HG02885 (cell line): ENCODE measurements at regions not wholly inside any gene's neighbourhood (a gene's known extent, or its start where the extent isn't known, plus 50 kb on each side); places are given as distances from the start of the nearest gene placed in this dataset.

Experiments
- ATAC-seq: cut with Tn5 transposase; IDR thresholded peaks from one replicate; pipeline ENCODE4 v1.9.1; 2021; ENCODE audit warnings: mild to moderate bottlenecking; ENCODE audit not compliant: unreplicated experiment, poor library complexity

GRCh38 chr2:196338440-196338839, 167.1 kb upstream of the STK17B start:
- no peak for ATAC-seq

DNA sequence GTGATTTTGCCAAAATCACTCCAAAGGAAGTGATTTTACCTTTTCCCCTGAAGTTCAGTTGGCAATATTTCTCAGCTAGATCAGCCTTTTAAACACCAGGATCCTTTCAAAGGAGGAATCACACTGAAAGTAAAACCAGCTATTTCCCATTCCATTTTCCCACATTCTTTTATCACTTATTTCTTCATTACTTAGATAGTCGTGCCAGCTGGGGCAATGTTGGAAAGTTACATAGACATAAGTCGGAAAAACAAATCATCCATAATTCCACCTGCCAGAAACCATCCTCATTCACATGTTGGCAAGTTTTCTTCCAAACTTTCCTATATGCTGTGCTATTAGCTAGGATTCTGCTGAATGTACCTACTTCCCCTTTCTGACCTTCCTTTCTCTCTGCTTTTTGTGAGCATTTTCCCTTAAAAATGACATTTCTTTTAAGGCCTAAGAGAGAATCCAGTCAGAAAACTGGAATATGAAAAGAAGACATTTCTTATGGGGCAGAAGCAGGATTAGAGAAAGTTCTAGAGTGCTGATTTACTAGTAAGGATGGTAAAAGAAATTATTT, 170.0 kb upstream of the STK17B start:
- no peak for ATAC-seq

- ATAC-seq, result no peak
Observed at GRCh38 chr2:196344397-196344796, 173.0 kb upstream of the STK17B start.

DNA sequence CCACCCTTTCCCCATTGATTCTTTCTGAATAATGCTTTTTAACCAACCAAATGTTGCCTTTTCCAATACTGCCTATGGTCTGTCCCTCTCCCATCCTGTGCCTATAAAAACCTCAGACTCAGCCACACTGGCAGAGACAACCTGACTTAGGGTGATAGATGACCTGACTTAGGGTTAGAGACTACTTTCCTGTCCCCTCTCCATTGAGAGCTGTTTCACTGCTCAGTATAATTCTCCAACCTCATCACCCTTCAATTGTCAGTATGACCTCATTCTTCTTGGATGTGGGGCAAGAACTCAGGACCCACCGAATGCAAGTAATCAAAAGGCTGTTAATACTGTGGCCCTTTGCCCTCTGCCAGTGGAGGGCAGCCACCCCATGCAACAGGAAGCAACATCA, 182.3 kb upstream of the STK17B start:
- no peak for ATAC-seq

DNA sequence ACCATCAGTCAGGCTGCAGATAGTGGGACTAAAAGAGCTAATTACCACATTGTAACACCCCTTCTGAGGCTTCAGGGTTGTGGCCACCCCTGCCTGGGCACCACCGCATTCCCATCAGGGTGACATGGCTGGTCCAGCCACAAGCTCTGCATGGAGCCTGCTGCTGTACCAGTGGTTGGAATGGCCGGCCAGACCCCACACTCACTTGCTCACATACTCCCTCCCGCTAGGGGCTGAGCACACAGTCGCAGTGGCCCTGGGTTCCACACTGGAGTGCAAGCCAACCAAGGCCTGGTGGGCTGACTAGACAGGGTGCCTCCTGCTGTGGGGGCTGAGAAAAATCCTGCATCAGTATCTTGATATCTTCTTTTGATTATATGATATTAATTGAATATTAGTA, 182.8 kb upstream of the STK17B start:
- no peak for ATAC-seq

DNA sequence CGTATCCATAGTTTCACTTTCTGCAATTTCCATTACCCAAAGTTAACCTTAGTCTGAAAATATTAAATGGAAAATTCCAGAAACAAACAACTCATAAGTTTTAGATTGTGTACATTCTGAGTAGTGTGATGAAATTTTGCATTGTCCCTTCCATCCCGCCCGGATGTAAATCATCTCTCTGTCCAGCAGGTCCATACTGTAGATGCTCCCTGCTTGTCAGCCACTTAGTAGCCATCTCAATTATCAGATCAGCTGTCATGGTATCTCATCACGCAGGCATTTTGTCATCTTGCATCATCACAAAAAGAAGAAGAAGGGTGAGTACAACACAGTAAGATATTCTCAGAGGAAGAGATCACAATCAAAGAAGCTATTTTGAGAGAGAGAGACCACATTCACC, 185.0 kb upstream of the STK17B start:
- no peak for ATAC-seq

GRCh38 chr2:196360650-196361049, 189.3 kb upstream of the STK17B start:
- no peak for ATAC-seq

- no peak for ATAC-seq
Observed at GRCh38 chr2:196361606-196362326, 190.4 kb upstream of the STK17B start.

DNA sequence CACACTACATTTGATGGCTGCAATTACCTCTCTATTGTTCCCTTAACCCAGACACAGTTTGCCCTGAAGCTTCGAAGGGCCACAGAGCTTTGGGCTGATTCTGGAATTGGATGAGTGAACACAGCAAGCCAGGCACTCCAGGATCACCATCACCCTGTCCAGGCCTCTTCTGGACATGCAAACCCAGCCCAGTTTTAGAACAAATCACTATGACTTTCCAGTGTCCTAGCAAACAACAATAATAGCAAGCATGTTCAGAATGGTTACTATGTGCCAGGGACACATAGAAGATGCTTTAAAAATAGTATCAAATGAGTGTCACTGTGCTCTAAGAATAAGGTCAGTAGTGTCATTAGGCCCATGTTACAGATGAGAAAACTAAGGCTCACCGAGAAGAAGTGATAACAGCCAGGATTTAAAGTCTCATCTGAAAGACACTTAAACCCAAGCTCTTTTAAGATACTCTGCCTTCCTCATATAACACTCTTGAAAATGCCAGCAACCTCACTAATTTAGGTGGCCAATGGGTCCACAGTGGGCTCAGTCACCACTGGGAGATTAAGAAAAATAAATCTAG, 191.7 kb upstream of the STK17B start:
- no peak for ATAC-seq

DNA sequence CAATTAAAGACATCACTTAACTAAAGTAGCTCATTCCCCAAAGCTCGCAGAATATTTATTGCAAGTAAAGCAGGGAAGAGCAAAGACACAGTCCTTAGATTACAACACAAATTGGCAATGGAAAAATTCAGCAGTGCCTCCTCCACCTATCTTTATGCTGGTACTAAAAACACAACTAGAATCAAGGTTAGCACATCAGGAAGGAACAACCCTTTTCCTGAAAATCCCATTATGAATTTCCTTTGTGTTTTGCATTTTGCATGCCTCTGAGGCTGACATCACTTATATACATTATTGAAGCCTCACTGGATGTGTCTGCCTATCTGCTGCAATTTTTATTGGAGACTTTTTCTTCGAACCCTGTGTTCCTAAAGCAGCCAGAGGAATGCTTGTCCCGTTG, 193.8 kb upstream of the STK17B start:
- no peak for ATAC-seq

DNA sequence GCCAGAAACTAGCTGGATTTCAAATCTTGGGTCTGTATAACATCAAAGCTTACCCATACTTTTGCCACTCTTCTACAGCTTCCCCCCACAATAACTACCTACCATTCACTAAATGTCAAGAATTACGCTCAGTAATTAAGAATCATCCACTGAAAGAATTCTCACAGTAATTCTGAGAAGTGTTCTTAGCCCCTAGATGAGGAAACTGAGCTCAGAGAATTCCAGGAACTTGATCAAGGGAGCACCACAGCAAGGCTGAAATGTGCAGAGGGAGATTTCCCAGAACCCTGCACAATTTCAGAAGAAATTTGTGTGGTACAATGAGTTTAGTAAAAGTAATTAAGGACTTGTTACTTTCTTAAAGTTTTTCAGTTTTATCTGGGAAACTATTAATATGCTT, 194.5 kb upstream of the STK17B start:
- no peak for ATAC-seq

DNA sequence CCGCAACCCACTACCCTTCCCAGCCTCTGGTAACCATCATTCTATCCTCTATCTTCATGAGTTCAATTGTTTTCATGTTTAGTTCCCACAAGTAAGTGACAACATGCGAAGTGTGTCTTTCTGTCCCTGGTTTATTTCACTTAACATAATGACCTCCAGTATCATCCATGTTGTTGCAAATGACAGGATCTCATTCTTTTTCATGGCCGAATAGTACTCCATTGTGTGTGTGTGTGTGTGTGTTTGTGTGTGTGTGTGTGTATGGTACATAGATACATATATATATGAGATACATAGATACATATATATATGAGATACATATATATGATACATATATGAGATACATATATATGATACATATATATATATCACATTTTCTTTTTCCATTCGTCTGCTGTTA, 196.3 kb upstream of the STK17B start:
- no peak for ATAC-seq

- no peak for ATAC-seq
Observed at GRCh38 chr2:196368546-196369225, 197.3 kb upstream of the STK17B start.

DNA sequence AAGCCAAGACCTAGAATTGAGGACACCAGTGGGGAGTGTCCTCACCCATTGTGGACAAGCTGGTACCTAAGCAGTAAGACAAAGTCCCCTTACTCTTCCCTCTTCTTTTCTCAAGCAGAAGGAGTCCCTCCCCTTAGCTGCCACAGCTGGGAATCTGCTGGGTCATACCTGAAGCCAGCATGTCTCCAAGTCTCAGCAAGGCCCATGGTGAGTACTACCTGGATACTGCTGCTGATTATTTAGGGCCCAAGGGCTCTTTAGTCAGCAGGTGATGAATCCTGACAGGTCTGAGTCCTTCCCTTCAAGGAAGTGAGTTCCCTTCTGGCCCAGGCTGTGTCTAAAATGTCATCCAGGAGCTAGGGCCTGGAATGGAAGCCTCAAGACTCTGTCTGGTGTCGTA, 198.6 kb upstream of the STK17B start:
- ATAC-seq, result no peak

GRCh38 chr2:196370381-196370780, 199.0 kb upstream of the STK17B start:
- no peak for ATAC-seq

DNA sequence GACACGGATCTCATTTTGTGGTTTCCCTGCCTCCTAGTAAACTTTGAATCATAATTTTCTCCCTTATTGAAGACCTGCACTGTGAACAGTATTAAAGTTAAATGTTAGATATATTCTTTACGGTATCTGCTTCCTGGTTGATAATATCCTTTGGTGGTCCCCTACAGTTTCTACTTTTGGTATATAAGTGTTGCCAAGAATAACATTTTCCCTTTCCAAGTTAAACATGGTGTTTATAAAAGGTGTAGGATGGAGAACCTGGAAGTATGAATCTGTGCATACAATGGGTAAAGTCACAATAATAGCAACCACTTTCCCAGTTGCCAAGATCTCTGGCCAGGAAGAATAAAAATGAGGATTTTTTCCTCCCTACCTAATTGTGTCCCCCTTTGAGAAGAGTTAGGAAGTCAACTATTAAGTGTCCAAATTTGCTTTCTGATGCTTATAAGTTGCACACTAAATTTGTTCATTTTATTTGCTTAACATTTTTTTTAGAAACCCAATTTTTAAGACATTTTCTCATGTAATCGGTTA, 201.0 kb upstream of the STK17B start:
- ATAC-seq, result no peak

DNA sequence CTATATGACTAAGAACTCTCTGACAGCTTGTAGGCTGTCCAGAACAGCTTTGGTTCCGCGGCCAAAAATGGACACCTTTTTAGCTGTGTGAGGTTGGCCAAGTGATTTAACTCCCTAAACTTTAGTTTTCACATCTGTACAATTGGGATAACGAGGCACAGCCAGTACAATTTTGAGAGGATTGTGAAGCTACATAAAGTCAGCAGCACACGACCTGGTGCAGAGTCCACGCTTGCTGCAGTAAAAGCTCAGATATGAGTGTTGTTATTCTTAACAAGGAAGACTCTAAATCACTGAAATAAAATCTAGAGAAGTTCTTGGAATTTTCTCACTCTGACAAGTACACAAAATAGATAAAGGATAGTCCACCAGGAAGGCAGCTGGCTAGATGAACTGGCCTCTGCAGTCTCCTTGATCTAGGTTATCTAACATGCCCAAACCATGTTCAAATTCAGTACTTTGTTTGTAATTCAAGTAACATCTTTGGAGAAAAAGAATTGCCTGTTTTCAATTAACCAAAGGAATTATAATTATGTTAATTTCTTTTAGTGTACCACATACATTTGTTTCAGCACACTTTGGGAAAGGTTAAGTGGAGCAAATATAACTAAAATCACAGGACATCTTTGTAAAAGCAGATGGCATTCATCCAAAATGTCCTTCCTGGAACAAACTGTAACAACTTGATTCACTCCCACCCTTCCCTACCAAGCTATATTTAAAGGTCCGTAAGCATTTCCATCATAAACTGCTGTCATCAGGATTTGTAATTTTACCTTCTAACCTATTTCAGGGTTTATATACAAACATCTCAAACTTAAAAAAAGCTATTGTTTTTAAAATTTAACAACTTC, 201.7 kb upstream of the STK17B start:
- no peak for ATAC-seq

GRCh38 chr2:196376984-196377877, 205.9 kb upstream of the STK17B start:
- peak; percentile 71 for ATAC-seq

DNA sequence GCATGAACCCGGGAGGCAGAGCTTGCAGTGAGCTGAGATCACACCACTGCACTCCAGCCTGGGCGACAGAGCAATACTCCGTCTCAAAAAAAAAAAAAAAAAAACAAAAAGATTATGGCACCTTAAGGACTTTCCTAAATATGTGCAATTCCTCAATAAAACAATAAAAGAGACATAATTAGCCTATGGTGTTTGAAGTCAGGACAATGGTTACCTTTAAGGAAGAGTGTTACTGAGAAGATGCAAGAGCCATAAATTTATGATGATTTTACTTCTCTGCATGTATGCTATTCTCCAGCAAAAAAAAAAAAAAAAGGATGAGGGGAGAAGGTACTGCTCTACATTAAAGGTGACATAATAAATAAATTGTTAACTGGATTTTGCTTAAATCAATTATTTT, 208.2 kb upstream of the STK17B start:
- ATAC-seq, result no peak
